ENCODE measurements at regions not wholly inside any gene's neighbourhood (a gene's known extent, or its start where the extent isn't known, plus 50 kb on each side); places are given as distances from the start of the nearest gene placed in this dataset.

DNA sequence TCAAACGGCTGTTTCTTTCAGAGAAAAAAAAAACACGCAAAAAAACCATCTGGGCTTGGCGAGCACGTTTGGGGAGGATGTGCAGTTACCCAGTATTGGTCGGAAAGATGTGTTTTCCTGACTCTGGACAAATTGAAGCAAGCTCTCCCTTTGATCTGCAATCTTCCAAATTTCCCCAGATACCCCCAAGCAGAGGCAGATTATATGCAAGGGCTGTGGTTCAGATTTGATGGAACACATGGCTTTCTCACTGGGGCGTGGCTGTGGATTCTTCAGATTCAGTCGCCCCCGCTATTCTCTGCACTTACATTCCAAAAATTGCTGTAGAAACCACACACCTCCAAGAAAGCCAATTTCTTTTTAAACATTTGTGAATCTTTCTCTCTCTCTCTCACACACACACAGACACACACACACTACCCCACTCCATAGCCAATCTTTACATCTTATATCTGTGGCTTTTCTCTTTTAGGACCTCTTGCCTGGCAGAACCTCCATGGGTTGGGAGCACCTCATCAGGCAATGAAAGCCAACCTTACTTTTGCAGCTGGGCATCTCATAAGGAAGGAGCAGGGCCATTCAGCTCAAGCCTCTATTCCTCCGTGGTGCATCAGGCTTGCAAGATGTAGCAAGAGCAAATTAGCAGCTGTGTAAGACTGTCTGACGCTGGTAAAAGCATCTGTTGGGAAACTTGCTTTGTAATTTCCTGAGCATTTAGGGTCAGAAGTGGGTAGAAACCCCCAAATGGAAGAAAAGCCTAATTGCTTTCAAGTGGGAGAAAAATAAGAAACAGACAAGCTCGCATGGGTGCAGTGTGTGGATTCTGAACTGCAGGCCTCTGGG lies 103.9 kb upstream of the FAM20A start:
- no peak for TF ChIP-seq CTCF (IDR thresholded peaks at IDR 0.05; ENCODE audit: insufficient read depth, low read depth, low read length, missing control alignments)
- DNase-seq (ENCODE audit: low read depth): no peak
- no peak overlapping the region for H3K4me3 ChIP-seq (ENCODE audit: low read depth, low read length)

DNA sequence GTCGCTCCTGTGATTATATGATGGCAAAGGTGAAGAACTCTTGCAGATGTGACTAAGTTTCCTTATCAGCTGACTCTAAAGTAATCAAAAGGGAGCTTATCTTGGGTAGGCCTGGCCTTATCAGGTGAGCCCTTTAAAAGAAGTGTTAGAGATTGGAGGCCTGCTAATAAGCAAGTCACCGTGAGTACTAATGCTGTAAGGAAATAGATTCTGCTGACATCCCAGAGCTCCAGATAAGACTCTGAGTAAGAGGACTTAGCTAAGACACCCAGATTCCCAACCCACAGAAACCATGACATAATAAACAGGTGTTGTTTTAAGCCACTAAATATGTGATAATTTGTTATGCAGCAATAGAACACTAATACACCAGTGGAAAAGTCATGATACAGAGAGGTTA lies 99.9 kb upstream of the FAM20A start:
- no peak for TF ChIP-seq CTCF (IDR thresholded peaks at IDR 0.05; ENCODE audit: insufficient read depth, low read depth, low read length, missing control alignments)
- DNase-seq (ENCODE audit: low read depth): no peak
- H3K4me3 ChIP-seq (ENCODE audit: low read depth, low read length): no peak overlapping the region

GRCh38 chr17:68700421-68700820 lies 99.3 kb upstream of the FAM20A start:
- no peak for DNase-seq (ENCODE audit: low read depth)
- TF ChIP-seq CTCF (IDR thresholded peaks at IDR 0.05; ENCODE audit: insufficient read depth, low read depth, low read length, missing control alignments): no peak
- no peak overlapping the region for H3K4me3 ChIP-seq (ENCODE audit: low read depth, low read length)

GRCh38 chr17:68699936-68700335 lies 98.8 kb upstream of the FAM20A start:
- DNase-seq (ENCODE audit: low read depth): no peak
- no peak overlapping the region for H3K4me3 ChIP-seq (ENCODE audit: low read depth, low read length)
- TF ChIP-seq CTCF (IDR thresholded peaks at IDR 0.05; ENCODE audit: insufficient read depth, low read depth, low read length, missing control alignments): no peak

DNA sequence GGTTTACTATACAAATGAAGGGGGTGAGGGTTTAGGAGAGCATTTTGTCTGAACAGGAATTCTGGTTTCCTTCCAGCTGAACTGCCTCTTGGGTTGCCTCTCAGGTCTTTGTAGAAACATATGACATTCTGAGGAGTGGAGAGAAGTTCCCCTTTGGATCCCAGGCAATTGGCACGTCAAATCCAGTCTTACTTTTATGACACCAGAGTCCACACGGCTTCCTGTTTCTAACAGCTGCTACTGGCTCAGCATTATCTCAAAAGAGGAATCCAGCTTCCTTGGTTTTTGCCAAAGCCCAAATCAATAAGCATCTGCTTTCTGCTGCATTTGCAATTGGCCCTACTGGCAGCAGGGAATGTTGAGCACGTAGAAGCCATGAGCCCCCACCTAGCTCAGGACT lies 97.6 kb upstream of the FAM20A start:
- DNase-seq (ENCODE audit: low read depth): no peak
- no peak overlapping the region for H3K4me3 ChIP-seq (ENCODE audit: low read depth, low read length)
- TF ChIP-seq CTCF (IDR thresholded peaks at IDR 0.05; ENCODE audit: insufficient read depth, low read depth, low read length, missing control alignments): no peak

DNA sequence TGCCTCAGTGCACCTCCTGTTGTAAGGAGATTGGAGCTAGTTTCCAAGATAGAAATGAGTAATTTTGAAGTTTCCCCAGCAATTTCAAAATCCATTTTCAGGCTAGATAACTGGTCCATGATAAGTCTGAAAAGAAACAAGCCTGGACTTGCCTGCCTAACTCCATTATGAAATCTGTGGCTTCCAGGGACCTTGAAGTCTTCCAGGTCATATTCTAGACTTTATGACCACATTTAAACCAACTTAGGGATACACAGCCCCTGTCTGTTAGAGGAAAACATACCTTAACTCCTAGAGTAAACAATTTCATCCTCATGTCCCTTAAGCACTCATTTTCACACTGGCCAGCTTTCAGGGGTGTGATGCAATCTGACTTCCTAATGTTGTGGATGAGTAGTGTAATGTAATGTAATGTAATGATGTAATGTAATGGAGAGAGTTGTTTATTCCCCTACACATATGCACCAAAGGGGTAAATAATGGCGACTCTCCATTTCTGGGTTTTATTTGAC lies 96.7 kb upstream of the FAM20A start:
- TF ChIP-seq CTCF (IDR thresholded peaks at IDR 0.05; ENCODE audit: insufficient read depth, low read depth, low read length, missing control alignments): no peak
- DNase-seq (ENCODE audit: low read depth): no peak
- H3K4me3 ChIP-seq (ENCODE audit: low read depth, low read length): no peak overlapping the region

DNA sequence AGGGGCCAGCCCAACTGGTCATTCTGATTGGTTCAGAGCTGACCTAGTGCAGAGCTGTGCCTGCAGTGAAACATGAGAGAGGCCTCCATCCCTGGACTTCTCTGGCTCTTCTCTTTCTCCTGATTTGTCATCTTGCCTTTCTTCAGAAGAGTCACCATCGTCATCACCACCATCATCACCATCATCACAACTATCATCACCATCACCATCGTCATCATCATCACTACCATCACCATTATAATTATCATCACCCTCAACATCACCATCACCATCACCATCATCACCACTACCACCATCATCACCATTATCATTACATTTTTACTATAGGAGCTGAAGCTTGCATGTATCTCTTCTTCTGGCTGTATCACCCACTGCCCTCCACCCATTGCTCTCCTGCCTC lies 94.5 kb upstream of the FAM20A start:
- no peak for TF ChIP-seq CTCF (IDR thresholded peaks at IDR 0.05; ENCODE audit: insufficient read depth, low read depth, low read length, missing control alignments)
- DNase-seq (ENCODE audit: low read depth): no peak
- no peak overlapping the region for H3K4me3 ChIP-seq (ENCODE audit: low read depth, low read length)
